Psoas muscle (tissue), 7 donors: ENCODE measurements at regions not wholly inside any gene's neighbourhood (a gene's known extent, or its start where the extent isn't known, plus 50 kb on each side); places are given as distances from the start of the nearest gene placed in this dataset.

Experiments used
- ATAC-seq, 4 donors: fragments of 200-7000 bp; cut with Tn5 transposase; one replicate each; pipeline ENCODE4 v1.9.1; 2020; ENCODE audit warnings: moderate library complexity in 3 of 4, mild to moderate bottlenecking in 2 of 4
- DNase-seq, 2 donors: peaks; one replicate each; pipeline ENCODE4 v3.0.0-alpha.2; 2020
- H3K27ac ChIP-seq: fragments of 200-600 bp; one replicate; pipeline ENCODE4 v1.8.0; 2022
- H3K27me3 ChIP-seq, 3 donors: fragments of 200-600 bp in 1 of 3; one replicate each; pipeline versions ENCODE4 v1.6.1 to v1.8.0; 2013 to 2022; ENCODE audit warnings: low read length in 2 of 3, mild to moderate bottlenecking in 2 of 3, moderate library complexity in 1 of 3; ENCODE audit not compliant: insufficient read depth in 3 of 3
- H3K36me3 ChIP-seq, 2 donors: fragments of 200-600 bp in 1 of 2; one replicate each; pipeline versions ENCODE4 v1.6.1 to v1.8.0; 2013 to 2022; ENCODE audit warnings: low read depth in 1 of 2, mild to moderate bottlenecking in 1 of 2, moderate library complexity in 1 of 2; ENCODE audit not compliant: insufficient read depth in 1 of 2
- H3K4me1 ChIP-seq: fragments of 200-600 bp; one replicate; pipeline ENCODE4 v1.8.0; 2022
- H3K4me3 ChIP-seq: fragments of 200-600 bp; one replicate; pipeline ENCODE4 v1.8.0; 2022; ENCODE audit warnings: mild to moderate bottlenecking
- H3K9me3 ChIP-seq: fragments of 200-600 bp; one replicate; pipeline ENCODE4 v1.8.0; 2022
- CTCF ChIP-seq: fragments of 200-600 bp; IDR thresholded peaks from one replicate; pipeline ENCODE4 v1.8.0; 2022; ENCODE audit warnings: antibody characterized with exemption
- WGBS, 3 donors: extraction: QIAGEN DNeasy Blood & Tissue Kit; methylation state at CpG; one replicate each; pipeline versions ENCODE4 v1.1.6 to v1.1.7; 2013; 5-methylcytosine and 5-hydroxymethylcytosine counted together
- intact Hi-C, 2 donors: fragments of 100-400 bp; cut with DNase I; formaldehyde crosslinking; loops; one replicate each; pipeline versions ENCODE4 v1.11.0 to v1.14.2; 2022
- donor health status: healthy with polysubstance abuse.
- donor health status: DM: no; HTN: no; CAD: no; lungs with moderate emphysema.
- donor health status: Bipolar disorder and iron deficiency.
- donor health status: healthy.
- donor health status: DM: yes; HTN: yes; CAD: no.
- donor health status: DM: no; HTN: no; CAD: no.
- donor health status: DM: yes; HTN: yes; CAD: no.

GRCh38 chr6:113750151-113750855 is 106.8 kb upstream of the MARCKS start:
- no peak for TF ChIP-seq CTCF

GRCh38 chr6:113754291-113754690 is 102.9 kb upstream of the MARCKS start:
- WGBS, 3 donors, result 90 to 98% (median 91%) methylated on average over 1 of the region's 1 CpG
- TF ChIP-seq CTCF, result no peak
- intact Hi-C loops, result no loop called here
- DNase-seq (no peak), ATAC-seq (no peak)
- H3K4me3 ChIP-seq, result no peak overlapping the region
- no peaks in the 10 kb centered on the region for H3K9me3 ChIP-seq
- no peaks in the 10 kb centered on the region for H3K4me1 ChIP-seq
- no peaks in the 10 kb centered on the region for H3K27me3 ChIP-seq
- H3K36me3 ChIP-seq, result no peaks in the 10 kb centered on the region
- no peak overlapping the region for H3K27ac ChIP-seq

More at GRCh38 chr6:113750151-113750855, 106.8 kb upstream of the MARCKS start:
- H3K36me3 ChIP-seq, result no peaks in the 10 kb centered on the region
- whole genome bisulfite sequencing, 3 donors, result 57 to 77% (median 61%) methylated on average over 1 of the region's 1 CpG
- H3K4me3 ChIP-seq, result no peak overlapping the region
- intact Hi-C loops, result no loop called here
- no peaks in the 10 kb centered on the region for H3K9me3 ChIP-seq
- no peak overlapping the region for H3K27ac ChIP-seq
- ATAC-seq, result no peak
- H3K27me3 ChIP-seq, result no peaks in the 10 kb centered on the region
- H3K4me1 ChIP-seq, result peaks cover 7% of the 10 kb centered on the region
- no peak for DNase-seq

- ATAC-seq, result no peak
- no peaks in the 10 kb centered on the region for H3K36me3 ChIP-seq
- intact Hi-C loops, result no loop called here
- no peak overlapping the region for H3K4me3 ChIP-seq
- no peaks in the 10 kb centered on the region for H3K9me3 ChIP-seq
- DNase-seq, result no peak
- no peak for TF ChIP-seq CTCF
- H3K4me1 ChIP-seq, result no peaks in the 10 kb centered on the region
- H3K27me3 ChIP-seq, result no peaks in the 10 kb centered on the region
- no peak overlapping the region for H3K27ac ChIP-seq
- 82 to 90% (median 89%) methylated on average over 4 of the region's 4 CpGs for WGBS, 3 donors
Observed at GRCh38 chr6:113755449-113756289, 101.5 kb upstream of the MARCKS start.

GRCh38 chr6:113756290-113756665 is 100.9 kb upstream of the MARCKS start:
- no peaks in the 10 kb centered on the region for H3K27me3 ChIP-seq
- DNase-seq (no peak), ATAC-seq (no peak)
- H3K27ac ChIP-seq, result no peak overlapping the region
- no peaks in the 10 kb centered on the region for H3K36me3 ChIP-seq
- WGBS, 3 donors, result 89 to 100% (median 96%) methylated on average over 2 of the region's 2 CpGs
- TF ChIP-seq CTCF, result no peak
- H3K9me3 ChIP-seq, result no peaks in the 10 kb centered on the region
- intact Hi-C loops, result no loop called here
- no peak overlapping the region for H3K4me3 ChIP-seq
- H3K4me1 ChIP-seq, result no peaks in the 10 kb centered on the region
